Caki2 (cell line): ENCODE measurements at regions not wholly inside any gene's neighbourhood (a gene's known extent, or its start where the extent isn't known, plus 50 kb on each side); places are given as distances from the start of the nearest gene placed in this dataset.

Experiments used
- DNase-seq: peaks from one replicate; pipeline ENCODE4 v3.0.0-alpha.2; 2015; ENCODE audit warnings: low read depth
- in situ Hi-C: cut with HindIII; loops from 2 replicates; pipeline ENCODE4 v1.10.0; 2016; ENCODE audit warnings: low sequenced_read_pairs, low pct_unique_long_range_greater_than_20kb, mixed read lengths

DNA sequence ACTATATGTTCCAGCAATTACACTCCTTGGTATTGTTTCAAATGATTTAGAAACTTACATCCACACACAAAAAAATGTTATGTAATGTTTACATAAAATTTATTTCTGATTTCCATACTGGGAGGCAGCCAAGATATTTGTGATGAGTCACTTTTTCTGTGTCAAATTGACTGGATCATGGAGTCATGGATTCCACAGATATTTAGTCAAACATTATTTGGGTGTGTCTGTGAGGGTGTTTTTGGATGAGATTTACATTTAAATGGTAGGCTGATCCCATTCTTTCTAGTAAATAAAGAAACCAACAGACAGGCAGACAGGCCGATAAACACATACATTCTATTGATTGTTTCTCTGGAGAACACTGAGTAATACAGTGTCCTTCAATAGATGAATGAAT lies 562.8 kb downstream of the SLITRK6 start:
- peak; percentile 5 for DNase-seq
- in situ Hi-C loops: no loop called here

GRCh38 chr13:85230691-85231093 lies 568.5 kb downstream of the SLITRK6 start:
- DNase-seq: no peak
- in situ Hi-C loops: no loop called here

GRCh38 chr13:85228692-85229091 lies 570.5 kb downstream of the SLITRK6 start:
- no peak for DNase-seq
- in situ Hi-C loops: no loop called here

GRCh38 chr13:85223883-85224656 lies 575.1 kb downstream of the SLITRK6 start:
- in situ Hi-C loops: no loop called here
- DNase-seq: no peak

DNA sequence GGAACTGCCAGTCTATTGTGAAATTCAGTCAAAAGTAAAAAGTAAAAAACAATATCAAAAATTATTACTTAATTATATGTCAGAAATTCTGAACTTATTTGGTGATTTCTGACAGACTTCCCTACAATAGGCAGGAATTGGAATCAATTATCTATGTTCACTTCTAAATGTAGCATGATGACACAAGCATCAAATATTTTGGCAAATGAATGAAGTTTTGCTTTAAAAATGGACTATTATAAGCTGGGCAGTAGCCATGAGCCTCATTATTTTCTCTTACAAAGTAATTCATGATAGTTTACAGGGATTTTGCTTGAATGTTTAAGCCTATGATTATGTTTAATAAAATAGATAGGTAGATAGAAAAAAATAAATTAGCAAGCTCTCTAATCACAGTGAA lies 582.6 kb downstream of the SLITRK6 start:
- in situ Hi-C loops: no loop called here
- no peak for DNase-seq

DNA sequence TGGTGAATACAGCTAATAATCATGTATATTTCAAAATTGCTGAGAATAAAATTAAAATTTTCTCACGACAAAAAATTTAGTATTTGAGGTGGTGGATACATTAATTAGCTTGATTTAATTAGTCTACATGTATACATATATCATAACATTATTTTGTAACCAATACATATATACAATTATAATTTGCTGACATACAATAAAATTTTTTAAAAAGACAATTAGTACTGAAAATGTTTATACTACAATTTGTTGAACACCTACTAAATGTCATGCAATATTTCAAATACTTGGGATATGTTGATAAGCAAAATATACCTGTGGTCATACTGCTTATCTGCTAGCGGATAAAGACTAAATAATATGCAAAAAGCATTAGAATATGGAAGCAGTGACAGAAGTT lies 586.5 kb downstream of the SLITRK6 start:
- DNase-seq: no peak
- in situ Hi-C loops: no loop called here

- in situ Hi-C loops: no loop called here
- no peak for DNase-seq
Measured at GRCh38 chr13:85204668-85205344, 594.4 kb downstream of the SLITRK6 start.

DNA sequence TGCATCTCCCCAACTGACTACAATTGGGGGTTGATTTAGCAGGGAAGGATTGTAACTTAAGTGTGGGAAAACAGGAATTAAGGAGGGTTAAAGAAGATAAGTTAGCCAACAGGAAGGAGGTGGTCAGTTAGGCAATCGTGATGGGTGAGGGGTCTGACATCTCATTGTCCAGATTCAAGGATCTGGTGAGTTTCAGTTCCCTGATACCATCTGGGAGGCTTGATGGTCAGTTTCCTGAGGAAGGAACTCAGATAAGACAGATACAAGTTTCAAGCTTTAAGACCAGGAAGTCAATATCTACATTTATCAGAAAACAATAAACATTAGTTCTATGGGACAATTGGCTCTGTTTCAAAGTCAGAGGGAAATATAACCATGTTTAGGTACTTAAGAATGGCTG lies 601.8 kb downstream of the SLITRK6 start:
- no peak for DNase-seq
- in situ Hi-C loops: no loop called here

- in situ Hi-C loops: no loop called here
- DNase-seq: peak; percentile 30
Measured at GRCh38 chr13:85194482-85194881, 604.7 kb downstream of the SLITRK6 start.

- in situ Hi-C loops: no loop called here
- DNase-seq: no peak
Measured at GRCh38 chr13:85191996-85192718, 607.1 kb downstream of the SLITRK6 start.

- DNase-seq: no peak
- in situ Hi-C loops: no loop called here
Measured at GRCh38 chr13:85186356-85187045, 612.7 kb downstream of the SLITRK6 start.

GRCh38 chr13:85174291-85174690 lies 624.9 kb downstream of the SLITRK6 start:
- in situ Hi-C loops: no loop called here

GRCh38 chr13:85170372-85170771 lies 628.8 kb downstream of the SLITRK6 start:
- no peak for DNase-seq
- in situ Hi-C loops: no loop called here

More at GRCh38 chr13:85174291-85174690, 624.9 kb downstream of the SLITRK6 start:
- DNase-seq: no peak

DNA sequence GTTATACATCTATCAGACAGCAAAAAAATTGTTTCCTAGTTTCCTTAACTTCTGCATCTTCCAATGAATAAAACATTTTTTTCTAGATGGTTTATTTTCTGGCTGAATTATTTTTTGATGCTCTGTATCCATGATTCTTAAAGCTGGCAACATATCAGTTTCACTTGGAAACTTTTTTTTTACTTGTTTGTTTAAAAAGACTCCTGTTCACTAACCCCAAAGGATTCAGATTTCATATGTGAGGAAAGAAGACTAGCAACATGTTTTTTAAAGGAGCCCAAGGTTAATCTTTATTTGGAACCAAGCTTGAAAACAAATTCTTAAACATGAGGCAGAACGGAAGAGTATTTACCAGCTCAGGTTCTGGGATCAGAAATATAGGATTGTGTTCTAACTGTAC lies 632.3 kb downstream of the SLITRK6 start:
- in situ Hi-C loops: no loop called here
- DNase-seq: no peak

GRCh38 chr13:85163063-85163462 lies 636.2 kb downstream of the SLITRK6 start:
- in situ Hi-C loops: no loop called here
- no peak for DNase-seq

- in situ Hi-C loops: no loop called here
- no peak for DNase-seq
Measured at GRCh38 chr13:85148009-85148408, 651.2 kb downstream of the SLITRK6 start.

GRCh38 chr13:85142351-85142927 lies 656.8 kb downstream of the SLITRK6 start:
- in situ Hi-C loops: no loop called here
- no peak for DNase-seq

DNA sequence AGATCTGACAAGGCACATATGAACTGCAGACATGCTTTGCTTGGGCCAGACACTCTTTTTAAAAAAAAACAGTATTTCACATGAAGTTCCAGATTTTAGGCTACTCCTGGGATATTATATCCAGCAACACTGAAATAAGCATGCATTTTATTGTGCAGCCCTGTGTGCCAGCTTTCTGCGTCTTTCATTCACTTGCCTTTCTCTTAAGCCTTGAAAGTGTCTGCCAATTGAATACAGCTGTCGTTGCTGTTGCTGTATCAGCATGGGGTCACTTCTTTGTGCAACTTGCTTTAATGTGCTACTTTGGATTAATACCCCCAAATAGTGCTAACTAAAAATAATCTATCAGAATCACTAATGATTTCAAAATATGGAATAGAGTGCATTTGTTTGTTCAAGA lies 657.8 kb downstream of the SLITRK6 start:
- no peak for DNase-seq
- in situ Hi-C loops: no loop called here
